SK-N-SH (cell line): ENCODE measurements at regions not wholly inside any gene's neighbourhood (a gene's known extent, or its start where the extent isn't known, plus 50 kb on each side); places are given as distances from the start of the nearest gene placed in this dataset.

ENCODE experiments used
- CTCF ChIA-PET: fragments of 300-600, 350-600 bp; formaldehyde crosslinking; extraction: SDS; loops from one replicate; lab custom pipeline; 2021; lab: Yijun Ruan, JAX
- POLR2A ChIA-PET: fragments of 350-600 bp; sonication (Branson Sonifier 250); formaldehyde crosslinking; extraction: SDS; loops from one replicate; lab custom pipeline; 2020; ENCODE audit warnings: antibody characterized with exemption, inconsistent platforms; lab: Yijun Ruan, JAX
- DNase-seq: peaks from one replicate; pipeline ENCODE4 v3.0.0; 2012
- H2AFZ ChIP-seq: fragments of 200-600 bp; sonication (generic); 2 replicates; pipeline ENCODE4 v1.8.1; 2016; ENCODE audit warnings: antibody characterized with exemption, mild to moderate bottlenecking, low read depth
- H3F3A ChIP-seq: fragments of 200-600 bp; sonication (generic); replicated peaks from 2 replicates; pipeline ENCODE3; 2016; ENCODE audit warnings: antibody characterized with exemption, mild to moderate bottlenecking; ENCODE audit not compliant: insufficient read depth
- H3K27ac ChIP-seq, 2 experiments: fragments of 200-500 bp in 1 of 2; fragments of 200-600 bp in 1 of 2; sonication (Bioruptor generic) in 1 of 2; sonication (generic), shearing (Covaris generic) in 1 of 2; 2 replicates each; pipeline versions ENCODE4 v1.5.1 to v1.6.1; 2014 to 2016; ENCODE audit warnings: low read depth in 2 of 2, inconsistent platforms in 1 of 2, low read length in 1 of 2, mild to moderate bottlenecking in 1 of 2, mixed read lengths in 1 of 2
- H3K27me3 ChIP-seq: fragments of 200-600 bp; sonication (generic), shearing (Covaris generic); 2 replicates; pipeline ENCODE4 v1.6.1; 2016; ENCODE audit warnings: mixed run types; ENCODE audit not compliant: insufficient read depth
- H3K36me3 ChIP-seq, 2 experiments: fragments of 200-500 bp in 1 of 2; fragments of 200-600 bp in 1 of 2; sonication (Bioruptor generic) in 1 of 2; sonication (generic) in 1 of 2; replicated peaks in 1 of 2; 2 replicates each; pipeline versions ENCODE3 to v1.5.1; 2014 to 2016; ENCODE audit warnings: low read length in 1 of 2, mild to moderate bottlenecking in 1 of 2; ENCODE audit not compliant: insufficient read depth in 2 of 2, control insufficient read depth in 1 of 2
- H3K4me1 ChIP-seq, 2 experiments: fragments of 200-500 bp in 1 of 2; fragments of 200-600 bp in 1 of 2; sonication (Bioruptor generic) in 1 of 2; sonication (generic), shearing (Covaris generic) in 1 of 2; 2 replicates each; pipeline versions ENCODE4 v1.5.1 to v1.6.1; 2014 to 2016; ENCODE audit warnings: low read depth in 1 of 2, low read length in 1 of 2, mixed run types in 1 of 2; ENCODE audit not compliant: insufficient read depth in 2 of 2, control insufficient read depth in 1 of 2
- H3K4me2 ChIP-seq: fragments of 200-600 bp; sonication (generic), shearing (Covaris generic); 2 replicates; pipeline ENCODE4 v1.6.1; 2017; ENCODE audit warnings: mixed run types
- H3K4me3 ChIP-seq, 2 experiments: fragments of 200-500 bp in 1 of 2; fragments of 200-600 bp in 1 of 2; sonication (Bioruptor generic) in 1 of 2; sonication (generic), shearing (Covaris generic) in 1 of 2; 2 replicates each; pipeline versions ENCODE4 v1.5.1 to v1.8.1; 2014 to 2016; ENCODE audit warnings: low read depth in 2 of 2, inconsistent platforms in 1 of 2, low read length in 1 of 2, mild to moderate bottlenecking in 1 of 2, mixed read lengths in 1 of 2, moderate library complexity in 1 of 2
- H3K79me2 ChIP-seq: fragments of 200-600 bp; sonication (generic); 2 replicates; pipeline ENCODE4 v1.8.1; 2017; ENCODE audit warnings: mild to moderate bottlenecking; ENCODE audit not compliant: insufficient read depth
- H3K9ac ChIP-seq: fragments of 200-600 bp; sonication (generic); 2 replicates; pipeline ENCODE4 v1.6.1; 2017; ENCODE audit warnings: mixed run types
- H3K9me2 ChIP-seq: fragments of 200-600 bp; sonication (generic); 2 replicates; pipeline ENCODE4 v1.6.1; 2017; ENCODE audit warnings: mixed run types
- H3K9me3 ChIP-seq: fragments of 200-600 bp; sonication (generic); 2 replicates; pipeline ENCODE4 v1.6.1; 2017; ENCODE audit warnings: mixed run types, mild to moderate bottlenecking, moderate library complexity
- H4K20me1 ChIP-seq: fragments of 200-600 bp; sonication (generic); 2 replicates; pipeline ENCODE4 v1.6.1; 2017; ENCODE audit warnings: mild to moderate bottlenecking, mixed run types; ENCODE audit not compliant: insufficient read depth
- CHD2 ChIP-seq: fragments of 150-350 bp; IDR thresholded peaks from 2 replicates; pipeline ENCODE4 v1.6.1; 2018; ENCODE audit warnings: low read length; ENCODE audit not compliant: partially characterized antibody
- FOSL2 ChIP-seq: IDR thresholded peaks from 2 replicates; pipeline ENCODE4 v1.4.0; 2012; ENCODE audit warnings: low read depth, mild to moderate bottlenecking, moderate library complexity, borderline replicate concordance
- FOXJ3 ChIP-seq: sonication (generic); formaldehyde crosslinking; IDR thresholded peaks from 2 replicates; pipeline ENCODE4 v1.5.1; 2020; ENCODE audit warnings: mild to moderate bottlenecking, missing genetic modification reagents
- FOXM1 ChIP-seq: IDR thresholded peaks from 2 replicates; pipeline ENCODE4 v1.4.0; 2012; ENCODE audit warnings: low read depth, mild to moderate bottlenecking
- GATA2 ChIP-seq: sonication (generic); formaldehyde crosslinking; IDR thresholded peaks from 2 replicates; pipeline ENCODE4 v1.5.0; 2020; ENCODE audit warnings: mild to moderate bottlenecking, missing genetic modification reagents
- JUND ChIP-seq: IDR thresholded peaks from 2 replicates; pipeline ENCODE4 v1.4.0; 2012
- MAX ChIP-seq: IDR thresholded peaks from 2 replicates; pipeline ENCODE4 v1.4.0; 2012; ENCODE audit warnings: low read depth
- MXI1 ChIP-seq: IDR thresholded peaks from 2 replicates; pipeline ENCODE4 v1.6.1; 2012; ENCODE audit warnings: mild to moderate bottlenecking, low read depth, low read length, improper control_type of control experiment
- NFIC ChIP-seq: IDR thresholded peaks from 2 replicates; pipeline ENCODE4 v1.4.0; 2012; ENCODE audit warnings: borderline replicate concordance
- NRF1 ChIP-seq: IDR thresholded peaks from 2 replicates; pipeline ENCODE4 v1.6.1; 2012; ENCODE audit warnings: low read depth, mild to moderate bottlenecking, low read length
- RXRA ChIP-seq: IDR thresholded peaks from 2 replicates; pipeline ENCODE4 v1.4.0; 2012; ENCODE audit warnings: low read depth, mild to moderate bottlenecking, borderline replicate concordance
- TCF12 ChIP-seq: IDR thresholded peaks from 2 replicates; pipeline ENCODE4 v1.4.0; 2012
- USF2 ChIP-seq: fragments of 150-350 bp; IDR thresholded peaks from 2 replicates; pipeline ENCODE4 v1.6.1; 2017; ENCODE audit warnings: antibody characterized with exemption, low read length, low read depth, borderline replicate concordance
- YY1 ChIP-seq: IDR thresholded peaks from 2 replicates; pipeline ENCODE4 v1.4.0; 2012; ENCODE audit warnings: low read depth, mild to moderate bottlenecking
- WGBS: methylation state at CpG from one replicate; pipeline ENCODE4 v1.1.6; 2017; ENCODE audit warnings: low lambda C conversion rate; 5-methylcytosine and 5-hydroxymethylcytosine counted together
- TF ChIP-seq, protein P1 (sequence below): IDR thresholded peaks from 2 replicates; pipeline ENCODE4 v1.4.0; 2012; ENCODE audit warnings: low read depth, borderline replicate concordance

- H3F3A ChIP-seq, result no peaks in the 10 kb centered on the region
- H3K4me1 ChIP-seq, result no peaks in the 10 kb centered on the region
- H3K9ac ChIP-seq, result no peak overlapping the region
- DNase-seq, result no peak
- H3K9me3 ChIP-seq, result no peaks in the 10 kb centered on the region
- no peak overlapping the region for H3K4me2 ChIP-seq
- no peaks in the 10 kb centered on the region for H3K79me2 ChIP-seq
- ChIA-PET POLR2A (no interaction called here), CTCF (no interaction called here)
- H2AFZ ChIP-seq, result no peak overlapping the region
- H3K27me3 ChIP-seq, result no peaks in the 10 kb centered on the region
- no peak overlapping the region for H3K4me3 ChIP-seq
- TF ChIP-seq RXRA (no peak), NFIC (no peak), TCF12 (no peak), YY1 (no peak), FOSL2 (no peak), NRF1 (no peak)
- TF ChIP-seq, protein P1, sequence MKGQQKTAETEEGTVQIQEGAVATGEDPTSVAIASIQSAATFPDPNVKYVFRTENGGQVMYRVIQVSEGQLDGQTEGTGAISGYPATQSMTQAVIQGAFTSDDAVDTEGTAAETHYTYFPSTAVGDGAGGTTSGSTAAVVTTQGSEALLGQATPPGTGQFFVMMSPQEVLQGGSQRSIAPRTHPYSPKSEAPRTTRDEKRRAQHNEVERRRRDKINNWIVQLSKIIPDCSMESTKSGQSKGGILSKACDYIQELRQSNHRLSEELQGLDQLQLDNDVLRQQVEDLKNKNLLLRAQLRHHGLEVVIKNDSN, result no peak
- TF ChIP-seq, all 33 proteins: peak for 0
- Histone ChIP-seq H3K9me2 (no peaks in the 10 kb centered on the region), H3K36me3 (no peaks in the 10 kb centered on the region), H4K20me1 (no peaks in the 10 kb centered on the region), H3K27ac (no peak overlapping the region)
- 13% methylated on average over 5 of the region's 5 CpGs for WGBS
Observed at GRCh38 chr16:55971447-55971846, 96.3 kb upstream of the CES5A start.

DNA sequence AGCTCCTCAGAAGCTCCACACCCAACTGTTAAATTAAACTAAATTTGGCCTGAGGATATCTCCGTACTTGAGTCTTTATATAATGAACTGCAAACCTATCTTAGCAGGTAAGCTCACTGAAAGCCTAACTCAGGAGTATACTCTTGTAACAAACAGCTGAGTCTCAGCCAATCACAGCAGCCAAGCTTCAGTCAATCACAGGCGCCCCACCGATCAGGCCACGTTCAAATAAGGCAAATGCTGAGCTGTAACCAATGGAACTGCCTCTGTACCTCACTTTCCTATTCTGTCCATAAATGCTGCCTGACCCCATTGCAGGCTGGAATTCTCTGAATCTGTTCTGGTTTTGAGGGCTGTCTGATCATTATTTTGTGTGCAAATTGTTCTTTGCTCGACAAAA, 93.0 kb upstream of the CES5A start:
- no peaks in the 10 kb centered on the region for H4K20me1 ChIP-seq
- no peaks in the 10 kb centered on the region for H3K4me1 ChIP-seq
- no peaks in the 10 kb centered on the region for H3K9me3 ChIP-seq
- CTCF ChIA-PET, result interaction anchor here (1.1 to 1.2 kb wide), 2 partner anchors 8 to 24 kb away, joined by 5 to 6 read pairs; no protein-coding TSS in a partner anchor
- no peak overlapping the region for H3K4me2 ChIP-seq
- no peak for DNase-seq
- WGBS, result 29% methylated on average over 3 of the region's 5 CpGs
- no peaks in the 10 kb centered on the region for H3K79me2 ChIP-seq
- no peak overlapping the region for H3K27ac ChIP-seq
- no peak for TF ChIP-seq RXRA
- TF ChIP-seq JUND, result no peak
- TF ChIP-seq, protein P1, result no peak
- H3K4me3 ChIP-seq, result no peak overlapping the region
- H3K9ac ChIP-seq, result no peak overlapping the region
- no peaks in the 10 kb centered on the region for H3K36me3 ChIP-seq
- POLR2A ChIA-PET, result no interaction called here
- H2AFZ ChIP-seq, result no peak overlapping the region
- no peaks in the 10 kb centered on the region for H3K27me3 ChIP-seq
- H3K9me2 ChIP-seq, result no peaks in the 10 kb centered on the region
- H3F3A ChIP-seq, result no peaks in the 10 kb centered on the region

DNA sequence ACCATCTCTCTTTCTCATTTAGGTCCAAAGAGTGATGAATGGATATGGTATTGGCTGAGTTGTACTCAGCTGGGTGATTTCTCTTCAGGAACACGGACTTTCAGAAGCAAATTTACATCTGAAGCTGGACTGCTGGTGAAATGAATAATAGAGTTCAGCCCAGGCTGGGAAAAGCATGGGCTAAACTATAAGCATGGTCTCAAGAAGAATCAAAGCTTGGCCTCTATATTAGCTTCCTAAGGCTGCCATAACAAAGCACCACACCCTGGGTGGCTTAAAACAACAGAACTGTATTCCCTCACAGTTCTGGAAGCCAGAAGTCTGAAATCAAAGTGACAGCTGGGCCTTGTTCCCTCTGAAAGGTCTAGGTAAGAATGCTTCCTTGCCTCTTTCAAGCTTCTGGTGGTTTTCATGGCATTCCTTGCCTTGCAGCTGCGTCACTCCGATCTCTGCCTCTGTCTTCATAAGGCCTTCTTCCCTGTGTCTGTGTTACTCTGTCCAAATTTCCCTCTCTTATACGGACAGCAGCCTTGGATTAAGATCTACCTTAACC, 89.8 kb upstream of the CES5A start:
- WGBS, result 28% methylated on average over 4 of the region's 4 CpGs
- H4K20me1 ChIP-seq, result no peaks in the 10 kb centered on the region
- TF ChIP-seq MXI1 (no peak), USF2 (no peak), JUND (no peak), FOXM1 (no peak), GATA2 (no peak), CHD2 (no peak), MAX (no peak), NRF1 (no peak), FOXJ3 (CRISPR knock-in tag) (no peak)
- ChIA-PET POLR2A (no interaction called here), CTCF (interaction anchor here (1.2 to 1.5 kb wide), 3 partner anchors 18 to 40 kb away, joined by 3 read pairs; no protein-coding TSS in a partner anchor)
- H3F3A ChIP-seq, result no peaks in the 10 kb centered on the region
- H3K4me1 ChIP-seq, result no peaks in the 10 kb centered on the region
- no peak overlapping the region for H2AFZ ChIP-seq
- DNase-seq, result no peak
- no peaks in the 10 kb centered on the region for H3K9me3 ChIP-seq
- H3K79me2 ChIP-seq, result no peaks in the 10 kb centered on the region
- H3K4me2 ChIP-seq, result no peak overlapping the region
- no peak overlapping the region for H3K4me3 ChIP-seq
- no peaks in the 10 kb centered on the region for H3K36me3 ChIP-seq
- H3K9me2 ChIP-seq, result no peaks in the 10 kb centered on the region
- no peak overlapping the region for H3K9ac ChIP-seq
- no peaks in the 10 kb centered on the region for H3K27me3 ChIP-seq
- no peak overlapping the region for H3K27ac ChIP-seq
